ENCODE measurements at regions not wholly inside any gene's neighbourhood (a gene's known extent, or its start where the extent isn't known, plus 50 kb on each side); places are given as distances from the start of the nearest gene placed in this dataset.

DNA sequence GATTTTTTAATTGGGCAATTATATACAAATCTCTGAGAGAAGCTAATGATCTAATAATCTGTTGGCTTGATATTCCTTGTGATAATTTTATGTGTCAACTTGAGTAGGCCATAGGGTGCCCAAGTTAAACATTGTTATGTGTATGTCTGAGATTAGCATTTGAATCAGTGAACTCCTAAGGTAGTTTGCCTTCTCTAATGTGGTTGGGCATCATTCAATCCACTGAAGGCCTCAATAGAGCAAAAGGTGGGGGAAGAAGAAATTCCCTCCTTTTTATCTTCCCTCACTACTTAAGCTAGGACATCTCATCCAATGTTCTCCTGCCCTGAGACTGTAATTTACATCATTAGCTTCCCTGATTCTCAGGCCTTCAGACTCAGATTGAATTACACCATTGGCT, 394.5 kb downstream of the LMO4 start:
- Histone ChIP-seq H3K4me3 (ENCODE audit: low read depth, low read length) (no peak overlapping the region), H3K36me3 (ENCODE audit: control insufficient read depth, insufficient read depth, low read length) (no peaks in the 10 kb centered on the region), H3K27me3 (ENCODE audit: control insufficient read depth, insufficient read depth, low read length) (no peaks in the 10 kb centered on the region)
- TF ChIP-seq, protein P1, sequence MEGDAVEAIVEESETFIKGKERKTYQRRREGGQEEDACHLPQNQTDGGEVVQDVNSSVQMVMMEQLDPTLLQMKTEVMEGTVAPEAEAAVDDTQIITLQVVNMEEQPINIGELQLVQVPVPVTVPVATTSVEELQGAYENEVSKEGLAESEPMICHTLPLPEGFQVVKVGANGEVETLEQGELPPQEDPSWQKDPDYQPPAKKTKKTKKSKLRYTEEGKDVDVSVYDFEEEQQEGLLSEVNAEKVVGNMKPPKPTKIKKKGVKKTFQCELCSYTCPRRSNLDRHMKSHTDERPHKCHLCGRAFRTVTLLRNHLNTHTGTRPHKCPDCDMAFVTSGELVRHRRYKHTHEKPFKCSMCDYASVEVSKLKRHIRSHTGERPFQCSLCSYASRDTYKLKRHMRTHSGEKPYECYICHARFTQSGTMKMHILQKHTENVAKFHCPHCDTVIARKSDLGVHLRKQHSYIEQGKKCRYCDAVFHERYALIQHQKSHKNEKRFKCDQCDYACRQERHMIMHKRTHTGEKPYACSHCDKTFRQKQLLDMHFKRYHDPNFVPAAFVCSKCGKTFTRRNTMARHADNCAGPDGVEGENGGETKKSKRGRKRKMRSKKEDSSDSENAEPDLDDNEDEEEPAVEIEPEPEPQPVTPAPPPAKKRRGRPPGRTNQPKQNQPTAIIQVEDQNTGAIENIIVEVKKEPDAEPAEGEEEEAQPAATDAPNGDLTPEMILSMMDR (IDR thresholded peaks at IDR 0.05; ENCODE audit: insufficient read depth, low read length, poor library complexity, severe bottlenecking): no peak
- no peak for DNase-seq (ENCODE audit: low read depth)

DNA sequence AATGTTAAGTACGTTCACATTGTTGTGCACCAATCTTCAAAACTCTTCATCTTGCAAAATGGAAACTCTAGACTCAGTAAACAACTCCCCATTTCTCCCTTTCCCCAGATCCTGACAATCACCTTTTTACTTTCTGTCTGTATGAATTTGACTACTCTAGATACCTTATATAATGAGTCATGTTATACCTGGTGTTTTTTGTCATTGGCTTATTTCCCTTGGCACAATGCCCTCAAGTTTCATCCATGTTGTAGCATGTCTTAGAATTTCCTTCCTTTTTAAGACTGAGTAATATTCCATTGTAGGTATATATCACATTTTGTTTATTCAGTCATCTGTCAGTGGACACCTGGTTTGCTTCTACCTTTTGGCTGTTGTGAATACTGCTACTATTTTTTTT, 399.5 kb downstream of the LMO4 start:
- Histone ChIP-seq H3K4me3 (ENCODE audit: low read depth, low read length) (no peak overlapping the region), H3K27me3 (ENCODE audit: control insufficient read depth, insufficient read depth, low read length) (no peaks in the 10 kb centered on the region), H3K36me3 (ENCODE audit: control insufficient read depth, insufficient read depth, low read length) (no peaks in the 10 kb centered on the region)
- TF ChIP-seq, protein P1 (IDR thresholded peaks at IDR 0.05; ENCODE audit: insufficient read depth, low read length, poor library complexity, severe bottlenecking): no peak
- DNase-seq (ENCODE audit: low read depth): no peak

- H3K4me3 ChIP-seq (ENCODE audit: low read depth, low read length): no peak overlapping the region
- TF ChIP-seq, protein P1 (IDR thresholded peaks at IDR 0.05; ENCODE audit: insufficient read depth, low read length, poor library complexity, severe bottlenecking): no peak
- no peaks in the 10 kb centered on the region for H3K36me3 ChIP-seq (ENCODE audit: control insufficient read depth, insufficient read depth, low read length)
- H3K27me3 ChIP-seq (ENCODE audit: control insufficient read depth, insufficient read depth, low read length): no peaks in the 10 kb centered on the region
- DNase-seq (ENCODE audit: low read depth): no peak
Measured at GRCh38 chr1:87730274-87731216, 401.9 kb downstream of the LMO4 start.

DNA sequence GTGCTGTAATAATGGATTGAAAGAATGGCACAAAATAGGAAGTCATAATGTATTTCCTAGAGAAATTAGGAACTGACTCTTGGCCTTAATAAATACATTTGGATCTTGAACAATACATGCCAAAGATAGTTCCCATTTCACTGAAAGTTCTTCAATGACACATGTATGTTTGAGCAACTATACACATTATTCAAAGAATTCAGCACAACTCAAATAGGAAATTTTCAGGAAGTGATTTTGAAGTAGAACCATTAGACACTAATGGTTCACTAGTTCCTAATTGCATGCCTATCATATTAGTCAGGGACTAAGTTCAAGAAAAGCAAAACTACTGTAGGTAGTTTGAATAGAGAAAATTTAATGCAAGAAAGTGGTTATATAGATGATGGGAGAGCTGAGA, 404.7 kb downstream of the LMO4 start:
- peak; percentile 42 for DNase-seq (ENCODE audit: low read depth)
- Histone ChIP-seq H3K4me3 (ENCODE audit: low read depth, low read length) (no peak overlapping the region), H3K27me3 (ENCODE audit: control insufficient read depth, insufficient read depth, low read length) (no peaks in the 10 kb centered on the region), H3K36me3 (ENCODE audit: control insufficient read depth, insufficient read depth, low read length) (no peaks in the 10 kb centered on the region)
- TF ChIP-seq, protein P1 (IDR thresholded peaks at IDR 0.05; ENCODE audit: insufficient read depth, low read length, poor library complexity, severe bottlenecking): no peak

DNA sequence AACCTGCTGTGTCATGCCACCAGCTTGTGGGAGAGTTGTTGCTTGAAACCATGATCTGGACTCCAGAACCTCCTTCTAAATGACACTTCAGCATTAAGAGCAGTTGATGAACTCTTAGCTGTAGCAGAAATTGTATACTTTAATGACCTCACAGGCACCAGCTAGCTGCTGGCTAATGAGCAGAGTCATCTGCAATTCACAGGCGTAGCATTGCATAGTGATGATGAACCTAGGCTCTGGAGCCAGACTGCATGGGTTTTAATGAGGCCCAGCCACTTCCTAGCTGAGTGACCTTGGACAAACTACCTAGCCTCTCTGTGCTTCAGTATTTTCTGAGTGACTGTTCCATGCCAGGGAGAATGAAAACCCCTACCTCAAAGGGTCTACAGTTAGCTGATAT, 407.1 kb downstream of the LMO4 start:
- no peak for DNase-seq (ENCODE audit: low read depth)
- no peak overlapping the region for H3K4me3 ChIP-seq (ENCODE audit: low read depth, low read length)
- H3K27me3 ChIP-seq (ENCODE audit: control insufficient read depth, insufficient read depth, low read length): no peaks in the 10 kb centered on the region
- no peaks in the 10 kb centered on the region for H3K36me3 ChIP-seq (ENCODE audit: control insufficient read depth, insufficient read depth, low read length)
- TF ChIP-seq, protein P1 (IDR thresholded peaks at IDR 0.05; ENCODE audit: insufficient read depth, low read length, poor library complexity, severe bottlenecking): no peak
